Vagina (tissue), 2 donors: ENCODE measurements at regions not wholly inside any gene's neighbourhood (a gene's known extent, or its start where the extent isn't known, plus 50 kb on each side); places are given as distances from the start of the nearest gene placed in this dataset.

Experiments used
- CTCF ChIP-seq, 3 experiments: fragments of 450-650 bp in 2 of 3; fragments of 200-600 bp in 1 of 3; sonication (generic) in 1 of 3; IDR thresholded peaks; one replicate each; pipeline ENCODE4 v1.5.1; 2017 to 2019; ENCODE audit warnings: antibody characterized with exemption in 3 of 3, mild to moderate bottlenecking in 2 of 3, moderate library complexity in 2 of 3
- POLR2A ChIP-seq, 2 donors: fragments of 450-650 bp; IDR thresholded peaks; one replicate each; pipeline ENCODE4 v1.6.1; 2017; ENCODE audit warnings: antibody characterized with exemption in 2 of 2, mild to moderate bottlenecking in 2 of 2, moderate library complexity in 2 of 2
- POLR2AphosphoS5 ChIP-seq, 2 donors: sonication (generic); formaldehyde crosslinking; IDR thresholded peaks; one replicate each; pipeline ENCODE4 v1.9.0; 2017; ENCODE audit warnings: antibody characterized with exemption in 2 of 2, mild to moderate bottlenecking in 2 of 2, low read depth in 1 of 2; ENCODE audit not compliant: insufficient read depth in 1 of 2

- TF ChIP-seq POLR2A (IDR thresholded peaks at IDR 0.05) (no peak), CTCF (IDR thresholded peaks at IDR 0.05) (no peak), POLR2AphosphoS5 (IDR thresholded peaks at IDR 0.05; ENCODE audit: insufficient read depth in 1 of 2, low read depth in 1 of 2) (no peak)
Measured at GRCh38 chr2:45104429-45104828, 95.2 kb upstream of the SIX2 start.
